ELR (cell line): ENCODE measurements at regions not wholly inside any gene's neighbourhood (a gene's known extent, or its start where the extent isn't known, plus 50 kb on each side); places are given as distances from the start of the nearest gene placed in this dataset.
"Not testable (repeated sequence)": the region's sequence is repeated elsewhere in the genome, so short reads cannot be mapped to it uniquely, and the experiment has no call there.

Experiments
- DNase-seq: peaks from one replicate; pipeline ENCODE4 v3.0.0-alpha.2; 2015; ENCODE audit warnings: low read depth

GRCh38 chr15:35929740-35930444 is 383.9 kb upstream of the DPH6 start:
- no peak for DNase-seq

DNA sequence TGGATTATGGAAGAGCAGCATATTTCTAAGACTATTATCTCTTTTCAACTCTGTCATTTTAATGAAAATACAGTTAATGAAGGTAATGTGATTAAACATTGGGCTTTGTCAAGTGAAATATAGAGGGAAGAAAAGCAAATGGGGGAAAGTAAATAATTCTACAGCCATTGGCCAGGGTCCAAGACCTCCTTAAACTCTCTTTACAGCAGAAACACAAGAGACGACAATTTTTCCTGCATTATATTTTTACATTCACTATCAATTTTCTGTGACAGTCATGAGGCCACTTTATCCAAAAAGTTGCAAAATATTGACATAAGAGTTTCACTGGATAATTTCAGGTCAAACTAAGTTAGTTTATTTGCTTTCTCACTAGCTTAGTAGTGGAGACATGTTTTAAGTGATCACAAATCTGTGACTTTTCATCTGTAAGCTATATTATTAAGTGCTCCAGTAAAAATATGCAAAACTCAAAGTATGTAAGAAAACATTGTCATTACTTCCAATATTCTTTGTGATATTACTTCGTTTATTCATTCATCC is 385.9 kb upstream of the DPH6 start:
- DNase-seq = no peak

- DNase-seq = no peak
Observed at GRCh38 chr15:35932531-35932930, 386.6 kb upstream of the DPH6 start.

GRCh38 chr15:35933531-35933930 is 387.6 kb upstream of the DPH6 start:
- DNase-seq = no peak

- DNase-seq = no peak
Observed at GRCh38 chr15:35934383-35935049, 388.6 kb upstream of the DPH6 start.

GRCh38 chr15:35936284-35936683 is 390.3 kb upstream of the DPH6 start:
- no peak for DNase-seq

- no peak for DNase-seq
Observed at GRCh38 chr15:35937380-35937779, 391.4 kb upstream of the DPH6 start.

- no peak for DNase-seq
Observed at GRCh38 chr15:35944945-35945585, 399.1 kb upstream of the DPH6 start.

DNA sequence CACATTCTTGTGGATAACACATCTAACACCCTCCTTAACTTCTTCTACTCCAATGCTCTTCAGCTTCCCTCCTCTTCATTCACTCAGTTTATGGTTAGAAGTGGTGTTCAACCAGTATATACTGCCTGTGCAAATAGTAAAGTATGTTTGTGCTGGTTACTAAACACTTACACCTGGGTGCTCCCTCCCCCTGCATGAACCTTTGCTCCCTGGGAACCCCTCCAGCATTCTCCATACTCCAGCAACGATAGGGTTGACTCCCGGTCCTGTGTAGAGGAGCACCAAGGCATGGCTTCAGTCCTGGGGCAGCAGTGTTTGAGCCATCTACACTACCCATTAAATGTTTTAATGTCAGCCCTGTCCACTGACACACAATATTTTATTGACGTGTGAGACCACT is 407.5 kb upstream of the DPH6 start:
- no peak for DNase-seq

DNA sequence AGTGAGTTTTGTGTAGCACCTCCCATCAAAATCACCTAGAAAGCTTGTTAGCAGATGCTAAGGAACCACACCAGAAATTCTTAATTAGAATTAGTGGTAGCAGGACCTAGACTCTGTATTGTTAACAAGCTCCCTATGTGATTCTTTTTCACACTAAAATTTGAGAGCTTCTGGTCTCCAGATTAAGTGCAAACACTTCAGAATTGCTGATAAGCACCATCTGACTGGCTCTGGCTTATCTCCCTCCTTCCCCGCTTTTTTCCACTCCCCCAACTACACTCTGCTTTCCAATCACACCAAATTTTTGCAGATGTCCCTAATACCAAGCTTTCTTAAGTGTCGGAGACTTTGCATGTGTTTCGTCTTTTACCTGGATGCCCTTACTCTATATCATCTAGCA is 410.1 kb upstream of the DPH6 start:
- no peak for DNase-seq

DNA sequence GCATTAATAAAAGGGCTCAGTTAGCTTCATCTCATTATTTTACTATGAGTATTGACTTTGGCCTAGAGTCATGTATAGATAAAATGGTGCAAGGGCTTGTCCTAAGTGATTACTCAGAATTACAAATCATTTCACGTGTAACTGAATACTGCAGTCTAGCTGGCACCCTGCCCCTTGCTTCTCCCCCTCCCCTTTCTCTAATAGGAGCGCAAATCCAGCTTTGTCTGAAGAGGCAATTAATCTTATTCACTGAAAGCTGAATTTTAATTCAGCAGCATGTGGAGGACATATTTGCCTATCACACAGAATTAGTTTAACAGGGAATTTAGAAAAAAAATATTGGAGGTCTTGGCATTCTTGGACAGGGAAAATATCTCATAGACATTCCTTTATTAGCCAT is 412.1 kb upstream of the DPH6 start:
- DNase-seq = no peak

- DNase-seq = no peak
Observed at GRCh38 chr15:35958975-35959374, 413.0 kb upstream of the DPH6 start.

DNA sequence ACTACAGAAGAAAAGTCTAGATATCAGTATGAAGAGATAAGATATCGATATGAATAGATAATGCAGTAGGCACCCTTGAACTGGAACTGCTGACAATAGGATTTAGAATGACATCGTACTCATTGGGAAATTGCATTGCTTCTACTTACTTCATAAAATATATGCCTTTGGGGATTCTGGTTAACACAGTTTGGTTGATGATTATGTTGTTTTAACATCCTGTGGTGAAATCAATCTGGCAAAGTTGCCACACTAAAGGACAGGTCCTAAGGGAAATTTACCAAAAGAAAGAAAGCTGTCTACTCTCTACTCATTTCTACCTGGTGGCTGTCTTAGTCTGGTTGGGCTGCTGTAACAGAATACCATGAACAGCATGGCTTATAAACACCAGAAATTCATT is 417.4 kb upstream of the DPH6 start:
- DNase-seq = no peak

DNA sequence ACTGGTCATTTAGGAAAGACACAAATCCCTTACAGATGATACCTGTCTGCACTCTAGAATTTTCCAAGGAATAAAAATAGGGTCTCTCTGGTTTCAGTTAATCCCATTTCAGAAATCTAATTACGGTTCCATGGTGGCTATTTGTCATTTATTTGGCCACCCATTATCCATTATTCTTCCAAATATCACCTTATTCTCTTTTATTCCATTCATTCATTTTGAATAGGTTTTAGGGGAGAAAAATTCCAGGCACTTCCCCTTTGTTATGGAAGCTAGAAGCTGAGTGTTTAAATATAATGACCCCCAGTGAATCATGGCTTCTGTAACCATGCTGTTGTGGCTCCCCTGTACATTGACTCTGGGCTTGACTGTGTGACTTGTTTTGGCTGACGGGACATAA is 420.8 kb upstream of the DPH6 start:
- no peak for DNase-seq

DNA sequence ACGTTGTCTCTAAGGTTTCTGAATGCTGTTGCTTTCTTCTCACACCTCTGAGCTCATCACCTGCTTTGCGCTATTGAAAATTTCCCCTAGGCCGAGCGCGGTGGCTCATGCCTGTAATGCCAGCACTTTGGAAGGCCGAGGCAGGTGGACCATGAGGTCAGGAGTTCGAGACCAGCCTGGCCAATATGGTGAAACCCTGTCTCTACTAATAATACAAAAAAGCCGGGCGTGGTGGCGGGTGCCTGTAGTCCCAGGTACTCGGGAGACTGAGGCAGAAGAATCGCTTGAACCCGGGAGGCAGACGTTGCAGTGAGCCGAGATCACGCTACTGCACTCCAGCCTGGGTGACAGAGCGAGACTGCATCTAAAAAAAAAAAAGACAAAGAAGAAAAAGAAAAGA is 422.0 kb upstream of the DPH6 start:
- not testable (repeated sequence) for DNase-seq

GRCh38 chr15:35973029-35973428 is 427.1 kb upstream of the DPH6 start:
- DNase-seq = no peak

- DNase-seq = no peak
Observed at GRCh38 chr15:35974052-35974451, 428.1 kb upstream of the DPH6 start.

- no peak for DNase-seq
Observed at GRCh38 chr15:35975941-35976340, 430.0 kb upstream of the DPH6 start.

DNA sequence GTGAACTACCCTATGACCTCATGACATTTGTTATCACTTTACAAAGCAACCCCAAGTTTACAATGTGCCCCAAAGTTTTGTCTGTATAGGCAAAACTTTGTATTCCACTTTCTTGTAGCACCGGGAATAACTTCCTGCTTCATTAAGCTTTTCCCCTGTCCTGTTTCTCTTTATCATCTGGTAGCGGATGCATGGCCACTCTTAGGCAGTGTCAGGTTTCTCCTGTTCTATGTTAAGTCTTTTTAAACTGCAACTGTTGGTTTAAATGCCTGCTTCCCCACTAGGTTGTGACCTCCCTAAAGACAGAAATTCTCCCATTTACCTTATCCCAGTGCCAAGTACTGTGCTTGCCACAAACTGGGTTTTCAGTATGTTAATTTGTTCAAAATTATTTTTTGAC is 433.6 kb upstream of the DPH6 start:
- no peak for DNase-seq

DNA sequence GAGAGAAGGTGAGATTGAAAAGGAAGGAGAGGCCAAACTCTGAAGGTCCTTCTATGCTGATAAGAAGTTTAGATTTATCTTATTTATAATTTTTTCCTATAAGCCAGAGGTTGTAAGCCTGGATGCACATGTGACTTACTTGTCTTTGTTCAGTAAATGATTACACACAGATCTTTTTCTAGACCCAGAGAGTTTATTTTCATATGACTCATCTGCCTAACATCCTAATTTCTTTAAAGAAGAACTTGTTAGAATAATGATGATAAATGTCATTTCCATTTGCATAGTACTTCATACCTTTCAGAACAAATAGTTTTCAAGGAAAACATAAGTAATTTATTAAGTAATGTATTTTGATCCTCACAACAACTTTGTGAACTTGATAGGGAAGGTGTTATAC is 434.8 kb upstream of the DPH6 start:
- DNase-seq = peak; percentile 3

GRCh38 chr15:35986191-35986721 is 440.3 kb upstream of the DPH6 start:
- DNase-seq = no peak

GRCh38 chr15:35987056-35987455 is 441.1 kb upstream of the DPH6 start:
- no peak for DNase-seq

DNA sequence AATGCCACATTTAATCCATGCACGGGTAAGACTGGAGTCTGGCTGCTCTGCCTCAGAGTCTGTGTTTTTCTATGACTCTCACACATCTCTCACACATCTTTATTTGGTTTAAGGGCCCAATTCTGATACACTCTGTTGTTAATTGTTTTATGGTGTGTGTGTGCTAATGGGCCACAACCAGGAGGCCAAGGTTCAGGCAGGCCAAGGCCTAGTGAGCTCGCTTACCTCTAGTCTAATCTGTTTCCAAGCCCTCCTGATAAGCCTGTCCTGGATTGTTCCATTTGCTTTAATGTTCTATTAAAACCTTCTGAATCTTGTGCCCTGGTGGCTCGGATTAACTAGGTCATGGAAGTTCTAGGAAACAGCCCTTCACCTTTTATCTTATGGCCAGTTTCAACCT is 445.4 kb upstream of the DPH6 start:
- no peak for DNase-seq
